Esophagus muscularis mucosa (tissue), 3 donors: ENCODE measurements at regions not wholly inside any gene's neighbourhood (a gene's known extent, or its start where the extent isn't known, plus 50 kb on each side); places are given as distances from the start of the nearest gene placed in this dataset.

Source experiments
- POLR2A ChIP-seq: fragments of 450-650 bp; IDR thresholded peaks from one replicate; pipeline ENCODE4 v1.6.1; 2017; ENCODE audit warnings: antibody characterized with exemption, moderate library complexity, mild to moderate bottlenecking, low read depth
- TF ChIP-seq, protein P1 (sequence below), 3 experiments: fragments of 200-600 bp in 2 of 3; fragments of 450-650 bp in 1 of 3; sonication (generic) in 2 of 3; IDR thresholded peaks; one replicate each; pipeline ENCODE4 v1.5.1; 2017 to 2019; ENCODE audit warnings: antibody characterized with exemption in 3 of 3, mild to moderate bottlenecking in 2 of 3, moderate library complexity in 1 of 3

DNA sequence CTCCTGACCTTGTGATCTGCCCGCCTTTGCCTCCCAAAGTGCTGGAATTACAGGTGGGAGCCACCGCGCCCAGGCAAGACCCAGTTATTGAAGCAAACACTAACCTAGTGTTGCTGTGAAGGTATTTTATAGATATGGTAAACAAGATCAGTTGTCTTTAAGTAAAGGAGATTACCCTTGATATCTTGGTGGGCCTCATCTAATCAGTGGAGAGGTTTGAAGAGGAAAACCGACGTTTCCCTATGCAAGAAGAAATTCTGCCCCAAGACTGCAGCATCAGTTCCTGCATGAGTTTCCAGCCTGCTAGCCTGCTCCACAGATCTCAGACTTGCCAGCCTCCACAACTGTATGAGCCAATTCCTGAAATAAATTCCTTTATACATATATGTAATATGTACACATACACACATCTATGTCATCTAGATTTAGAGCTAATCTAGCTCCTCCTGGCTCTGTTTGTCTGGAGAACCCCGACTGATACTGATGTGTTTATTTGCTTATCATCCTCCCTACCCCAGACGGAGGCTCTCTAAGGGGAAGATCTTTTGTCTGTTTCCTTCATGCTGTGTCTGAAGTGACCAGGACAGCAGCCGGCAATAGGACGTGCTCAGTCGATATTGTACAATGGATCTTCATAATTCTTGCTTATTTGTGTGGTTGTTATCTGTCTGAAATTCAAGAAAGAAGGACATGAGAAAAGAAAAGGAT, 90.9 kb downstream of the IER5 start:
- TF ChIP-seq, protein P1, sequence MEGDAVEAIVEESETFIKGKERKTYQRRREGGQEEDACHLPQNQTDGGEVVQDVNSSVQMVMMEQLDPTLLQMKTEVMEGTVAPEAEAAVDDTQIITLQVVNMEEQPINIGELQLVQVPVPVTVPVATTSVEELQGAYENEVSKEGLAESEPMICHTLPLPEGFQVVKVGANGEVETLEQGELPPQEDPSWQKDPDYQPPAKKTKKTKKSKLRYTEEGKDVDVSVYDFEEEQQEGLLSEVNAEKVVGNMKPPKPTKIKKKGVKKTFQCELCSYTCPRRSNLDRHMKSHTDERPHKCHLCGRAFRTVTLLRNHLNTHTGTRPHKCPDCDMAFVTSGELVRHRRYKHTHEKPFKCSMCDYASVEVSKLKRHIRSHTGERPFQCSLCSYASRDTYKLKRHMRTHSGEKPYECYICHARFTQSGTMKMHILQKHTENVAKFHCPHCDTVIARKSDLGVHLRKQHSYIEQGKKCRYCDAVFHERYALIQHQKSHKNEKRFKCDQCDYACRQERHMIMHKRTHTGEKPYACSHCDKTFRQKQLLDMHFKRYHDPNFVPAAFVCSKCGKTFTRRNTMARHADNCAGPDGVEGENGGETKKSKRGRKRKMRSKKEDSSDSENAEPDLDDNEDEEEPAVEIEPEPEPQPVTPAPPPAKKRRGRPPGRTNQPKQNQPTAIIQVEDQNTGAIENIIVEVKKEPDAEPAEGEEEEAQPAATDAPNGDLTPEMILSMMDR (IDR thresholded peaks at IDR 0.05), result no peak
- no peak for TF ChIP-seq POLR2A
